GM12878 (cell line): ENCODE measurements at regions not wholly inside any gene's neighbourhood (a gene's known extent, or its start where the extent isn't known, plus 50 kb on each side); places are given as distances from the start of the nearest gene placed in this dataset.

Experiments
- ATAC-seq: fragments of 200-7000 bp; cut with Tn5 transposase; 3 replicates; pipeline ENCODE4 v1.9.1; 2020; ENCODE audit warnings: mild to moderate bottlenecking, moderate library complexity
- BruUV-seq: library from RNA; stranded (reverse); fragments of 400-500 nt; replicated peaks from 2 replicates; lab custom pipeline; 2021; lab: Mats Ljungman, UMichigan
- CTCF ChIA-PET: fragments of 300-600 bp; sonication (Branson Sonifier 250); formaldehyde crosslinking; extraction: SDS; loops from one replicate; lab custom pipeline; 2021; ENCODE audit warnings: inconsistent platforms; lab: Yijun Ruan, JAX
- POLR2A ChIA-PET: fragments of 350-600 bp; formaldehyde crosslinking; extraction: SDS; loops from one replicate; lab custom pipeline; 2021; ENCODE audit warnings: inconsistent platforms; lab: Charles Lee
- RAD21 ChIA-PET: fragments of 300-600 bp; sonication (Branson Sonifier 250); formaldehyde crosslinking; loops from one replicate; lab custom pipeline; 2023; ENCODE audit warnings: antibody characterized with exemption; ENCODE audit not compliant: unreplicated experiment; lab: Charles Lee
- SMC1A ChIA-PET: fragments of 300-600 bp; sonication (Branson Sonifier 250); formaldehyde crosslinking; loops from one replicate; lab custom pipeline; 2023; ENCODE audit not compliant: unreplicated experiment, uncharacterized antibody; lab: Charles Lee
- DNase-seq: peaks from one replicate; pipeline ENCODE4 v3.0.0-alpha.2; 2011; ENCODE audit warnings: low read depth, low spot score
- FAIRE-seq: peaks from 3 replicates; lab custom pipeline; 2011; peaks lifted over from hg19 to GRCh38; lab: Jason Lieb, UNC
- H2AFZ ChIP-seq: 2 replicates; pipeline ENCODE4 v1.6.0; 2011; ENCODE audit warnings: low read depth, low read length, control low read depth; ENCODE audit not compliant: control insufficient read depth
- H3K27ac ChIP-seq: 2 replicates; pipeline ENCODE4 v1.5.1; 2011; ENCODE audit warnings: control low read depth; ENCODE audit not compliant: control insufficient read depth, insufficient read depth
- H3K27me3 ChIP-seq, 2 experiments: replicated peaks in 1 of 2; 2 replicates each; pipeline versions ENCODE4 v1.6.0 to v1.6.1; 2011; ENCODE audit warnings: low read length in 1 of 2; ENCODE audit not compliant: control insufficient read depth in 2 of 2, insufficient read depth in 2 of 2
- H3K36me3 ChIP-seq, 2 experiments: 2 replicates each; pipeline ENCODE4 v1.5.1; 2011; ENCODE audit warnings: low read length in 1 of 2; ENCODE audit not compliant: control insufficient read depth in 2 of 2, insufficient read depth in 2 of 2
- H3K4me1 ChIP-seq: 2 replicates; pipeline ENCODE4 v1.6.1; 2011; ENCODE audit warnings: mild to moderate bottlenecking, low read length, moderate library complexity, mixed read lengths; ENCODE audit not compliant: control insufficient read depth, insufficient read depth
- H3K4me2 ChIP-seq: 2 replicates; pipeline ENCODE4 v1.6.0; 2011; ENCODE audit warnings: control low read depth; ENCODE audit not compliant: control insufficient read depth, insufficient read depth
- H3K4me3 ChIP-seq: fragments of 200-600 bp; sonication (generic); 2 replicates; pipeline ENCODE4 v1.5.1; 2016
- H3K79me2 ChIP-seq: 2 replicates; pipeline ENCODE4 v1.6.0; 2011; ENCODE audit warnings: low read length; ENCODE audit not compliant: control insufficient read depth, insufficient read depth
- H3K9ac ChIP-seq: 2 replicates; pipeline ENCODE4 v1.8.0; 2011; ENCODE audit warnings: low read length, control low read depth, mixed read lengths; ENCODE audit not compliant: control insufficient read depth, insufficient read depth
- H3K9me3 ChIP-seq: replicated peaks from 3 replicates; pipeline ENCODE4 v1.5.1; 2011; ENCODE audit warnings: mild to moderate bottlenecking, low read length; ENCODE audit not compliant: control insufficient read depth, insufficient read depth
- H4K20me1 ChIP-seq: 2 replicates; pipeline ENCODE4 v1.6.0; 2011; ENCODE audit not compliant: control insufficient read depth, insufficient read depth
- CHD1 ChIP-seq: IDR thresholded peaks from 2 replicates; pipeline ENCODE4 v1.6.1; 2012; ENCODE audit warnings: low read depth, low read length, improper control_type of control experiment
- MYB ChIP-seq: fragments of 150-350 bp; IDR thresholded peaks from 2 replicates; pipeline ENCODE4 v1.6.1; 2014; ENCODE audit warnings: mild to moderate bottlenecking, low read depth, low read length, borderline replicate concordance
- MYC ChIP-seq: IDR thresholded peaks from 2 replicates; pipeline ENCODE4 v1.6.1; 2011; ENCODE audit warnings: mild to moderate bottlenecking, low read length, moderate library complexity, inconsistent platforms; ENCODE audit not compliant: insufficient read depth, insufficient replicate concordance, insufficient read length, severe bottlenecking
- RUNX3 ChIP-seq: IDR thresholded peaks from 2 replicates; pipeline ENCODE4 v1.6.1; 2012; ENCODE audit warnings: low read length, inconsistent platforms
- SMAD1 ChIP-seq: fragments of 450-650 bp; IDR thresholded peaks from 2 replicates; pipeline ENCODE4 v1.6.1; 2018; ENCODE audit warnings: mild to moderate bottlenecking, low read depth; ENCODE audit not compliant: partially characterized antibody
- SMARCA5 ChIP-seq: fragments of 450-650 bp; IDR thresholded peaks from 2 replicates; pipeline ENCODE4 v1.6.1; 2017; ENCODE audit warnings: mild to moderate bottlenecking
- SPI1 ChIP-seq: IDR thresholded peaks from 2 replicates; pipeline ENCODE4 v1.6.1; 2011; ENCODE audit warnings: low read depth, mild to moderate bottlenecking, low read length, moderate library complexity, borderline replicate concordance; ENCODE audit not compliant: insufficient read depth
- SREBF1 ChIP-seq: IDR thresholded peaks from 2 replicates; pipeline ENCODE4 v1.6.1; 2012; ENCODE audit warnings: mild to moderate bottlenecking, low read length
- STAT1 ChIP-seq: fragments of 450-650 bp; conservative IDR thresholded peaks from 2 replicates; pipeline ENCODE4 v1.6.1; 2014; ENCODE audit warnings: antibody characterized with exemption, mild to moderate bottlenecking
- ZNF217 ChIP-seq: fragments of 450-650 bp; IDR thresholded peaks from 2 replicates; pipeline ENCODE4 v1.6.1; 2017; ENCODE audit warnings: antibody characterized with exemption, mild to moderate bottlenecking
- ZNF384 ChIP-seq: IDR thresholded peaks from 2 replicates; pipeline ENCODE4 v1.6.1; 2012; ENCODE audit warnings: low read depth, mild to moderate bottlenecking, low read length, improper control_type of control experiment, borderline replicate concordance
- WGBS: methylation state at CpG from one replicate; pipeline ENCODE4 v1.1.6; 2016; ENCODE audit warnings: low lambda C conversion rate; ENCODE audit not compliant: insufficient replicate concordance, insufficient coverage; ENCODE audit errors: missing lambda C conversion rate; 5-methylcytosine and 5-hydroxymethylcytosine counted together
- in situ Hi-C: fragments of 300-500 bp; cut with MboI; formaldehyde crosslinking; loops from 9 replicates; pipeline ENCODE4 v1.14.3; 2018; ENCODE audit warnings: mixed read lengths
- intact Hi-C: fragments of 100-400 bp; cut with micrococcal nuclease; formaldehyde crosslinking; loops from one replicate; pipeline ENCODE4 v1.14.2; 2022; ENCODE audit not compliant: unreplicated experiment
- TF ChIP-seq, protein P1 (sequence below): fragments of 450-650 bp; IDR thresholded peaks from 2 replicates; pipeline ENCODE4 v1.6.1; 2016; ENCODE audit warnings: mild to moderate bottlenecking

DNA sequence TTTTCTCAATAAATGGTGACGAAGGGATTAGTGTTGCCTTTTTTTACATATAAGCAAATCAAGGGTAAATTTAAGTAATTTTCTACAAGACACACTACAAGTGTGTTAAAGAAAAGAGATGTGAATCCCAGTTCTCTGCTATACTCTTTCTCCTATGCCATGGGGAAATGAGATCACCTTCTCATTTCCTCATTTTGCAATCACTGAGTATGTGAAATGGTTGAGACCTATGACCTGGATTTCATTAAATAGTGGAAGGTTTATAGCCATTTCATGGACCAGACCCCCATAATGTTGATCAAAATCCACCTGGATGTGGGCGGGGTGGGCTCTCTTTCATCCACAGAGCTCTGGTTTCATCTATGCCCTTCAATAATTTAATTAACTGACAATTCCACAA lies 66.9 kb upstream of the SLIT3 start:
- Histone ChIP-seq H3K27ac (no peak overlapping the region), H2AFZ (no peak overlapping the region), H3K4me1 (no peaks in the 10 kb centered on the region), H3K4me2 (no peak overlapping the region), H3K36me3 (no peaks in the 10 kb centered on the region), H3K9me3 (no peaks in the 10 kb centered on the region), H3K79me2 (no peaks in the 10 kb centered on the region), H3K9ac (no peak overlapping the region), H4K20me1 (no peaks in the 10 kb centered on the region), H3K27me3 (no peaks in the 10 kb centered on the region), H3K4me3 (no peak overlapping the region)
- ChIA-PET SMC1A (no interaction called here), CTCF (interaction anchor here (0.7 kb wide), 1 partner anchor 34 kb away, joined by 3 read pairs; no protein-coding TSS in a partner anchor), RAD21 (no interaction called here), POLR2A (no interaction called here)
- BruUV-seq: no TSS peak
- no peak for DNase-seq
- in situ Hi-C loops: no loop called here
- ATAC-seq: no peak
- intact Hi-C loops: no loop called here
- TF ChIP-seq SPI1 (peak; percentile 35; the same call in 1 of the 2 replicates), RUNX3 (no peak)
- FAIRE-seq: no peak
- WGBS: 8% methylated on average over 2 of the region's 2 CpGs

DNA sequence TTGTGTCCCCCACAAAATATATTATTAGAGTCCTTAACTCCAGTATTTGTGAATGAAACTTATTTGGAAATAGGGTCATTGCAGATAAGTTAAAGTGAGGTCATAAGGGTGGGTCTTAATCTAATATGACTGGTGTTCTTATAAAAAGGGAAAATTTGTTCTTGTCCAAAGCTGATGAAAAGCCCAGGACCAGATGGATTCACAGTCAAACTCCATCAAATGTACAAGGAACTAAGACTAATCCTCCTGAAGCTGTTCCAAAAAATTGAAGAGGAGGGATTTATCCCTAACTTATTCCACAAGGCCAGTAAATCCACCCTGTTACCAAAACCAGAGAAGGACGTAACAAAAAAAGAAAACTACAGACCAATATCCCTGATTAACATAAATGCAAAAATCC lies 56.4 kb upstream of the SLIT3 start:
- ChIA-PET RAD21 (interaction anchor here (0.6 kb wide), 1 partner anchor 107 kb away, joined by 4 read pairs; no protein-coding TSS in a partner anchor), POLR2A (no interaction called here)
- no peak for DNase-seq
- no peak overlapping the region for H3K9ac ChIP-seq
- BruUV-seq: no TSS peak
- intact Hi-C loops: no loop called here
- H3K79me2 ChIP-seq: no peaks in the 10 kb centered on the region
- no peak overlapping the region for H3K4me3 ChIP-seq
- no peak for FAIRE-seq
- no peak overlapping the region for H3K4me2 ChIP-seq
- WGBS: 0% methylated on average over 1 of the region's 1 CpG
- TF ChIP-seq ZNF217 (no peak), SMAD1 (no peak), STAT1 (no peak), MYB (no peak), CHD1 (no peak), ZNF384 (no peak), MYC (no peak), SREBF1 (no peak), SMARCA5 (no peak)
- TF ChIP-seq, protein P1, sequence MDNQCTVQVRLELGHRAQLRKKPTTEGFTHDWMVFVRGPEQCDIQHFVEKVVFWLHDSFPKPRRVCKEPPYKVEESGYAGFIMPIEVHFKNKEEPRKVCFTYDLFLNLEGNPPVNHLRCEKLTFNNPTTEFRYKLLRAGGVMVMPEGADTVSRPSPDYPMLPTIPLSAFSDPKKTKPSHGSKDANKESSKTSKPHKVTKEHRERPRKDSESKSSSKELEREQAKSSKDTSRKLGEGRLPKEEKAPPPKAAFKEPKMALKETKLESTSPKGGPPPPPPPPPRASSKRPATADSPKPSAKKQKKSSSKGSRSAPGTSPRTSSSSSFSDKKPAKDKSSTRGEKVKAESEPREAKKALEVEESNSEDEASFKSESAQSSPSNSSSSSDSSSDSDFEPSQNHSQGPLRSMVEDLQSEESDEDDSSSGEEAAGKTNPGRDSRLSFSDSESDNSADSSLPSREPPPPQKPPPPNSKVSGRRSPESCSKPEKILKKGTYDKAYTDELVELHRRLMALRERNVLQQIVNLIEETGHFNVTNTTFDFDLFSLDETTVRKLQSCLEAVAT: no peak
- TF ChIP-seq, all 136 proteins: peak for 0
- ChIA-PET SMC1A (no interaction called here), CTCF (no interaction called here)
- Histone ChIP-seq H2AFZ (no peak overlapping the region), H3K9me3 (no peaks in the 10 kb centered on the region), H3K27ac (no peak overlapping the region), H3K27me3 (no peaks in the 10 kb centered on the region; a peak in 2 of 4 replicates), H4K20me1 (no peaks in the 10 kb centered on the region), H3K4me1 (no peaks in the 10 kb centered on the region), H3K36me3 (no peaks in the 10 kb centered on the region)
- in situ Hi-C loops: no loop called here
- no peak for ATAC-seq
